ENCODE measurements at regions not wholly inside any gene's neighbourhood (a gene's known extent, or its start where the extent isn't known, plus 50 kb on each side); places are given as distances from the start of the nearest gene placed in this dataset.

DNA sequence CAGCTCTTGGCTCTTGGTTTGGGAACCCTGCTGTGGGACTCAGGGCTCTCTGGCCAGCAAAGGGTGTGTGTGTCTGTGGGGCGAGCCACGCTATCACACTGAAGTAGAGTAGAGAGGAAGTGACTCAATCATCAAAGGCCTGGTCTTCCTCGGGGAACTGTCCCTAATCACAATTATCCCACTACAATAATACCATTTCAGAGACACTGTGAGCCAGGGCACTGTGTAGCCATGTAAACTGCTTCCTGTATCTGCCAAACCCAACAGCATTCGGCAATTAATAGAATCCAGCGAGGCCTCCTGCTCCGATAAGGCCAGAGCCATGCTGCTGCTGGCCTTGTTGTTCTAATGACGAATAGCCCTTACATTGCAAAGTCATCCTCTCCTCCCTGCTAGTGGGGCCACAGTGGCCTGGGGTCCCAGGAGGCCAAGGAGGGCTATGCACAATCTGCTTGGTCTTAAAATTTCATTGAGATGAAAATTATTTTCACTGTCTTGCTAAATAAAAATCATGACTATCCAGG, 49.8 kb upstream of the LMO2 start:
- no peak for TF ChIP-seq CEBPB (IDR thresholded peaks at IDR 0.05)
- TF ChIP-seq CREB1 (IDR thresholded peaks at IDR 0.05; ENCODE audit: low read depth), result no peak
- no peak for TF ChIP-seq YY1 (IDR thresholded peaks at IDR 0.05; ENCODE audit: low read depth)
- TF ChIP-seq EP300 (IDR thresholded peaks at IDR 0.05; ENCODE audit: borderline replicate concordance), result no peak
- no peak for TF ChIP-seq NFIC (IDR thresholded peaks at IDR 0.05)
- TF ChIP-seq FOXM1 (IDR thresholded peaks at IDR 0.05; ENCODE audit: borderline replicate concordance, low read depth), result no peak
- TF ChIP-seq TCF12 (IDR thresholded peaks at IDR 0.05; ENCODE audit: low read depth), result no peak
- TF ChIP-seq TAF1 (IDR thresholded peaks at IDR 0.05; ENCODE audit: low read depth), result no peak
- no peak for TF ChIP-seq ZBTB7A (IDR thresholded peaks at IDR 0.05; ENCODE audit: low read depth)
- TF ChIP-seq, protein P1, sequence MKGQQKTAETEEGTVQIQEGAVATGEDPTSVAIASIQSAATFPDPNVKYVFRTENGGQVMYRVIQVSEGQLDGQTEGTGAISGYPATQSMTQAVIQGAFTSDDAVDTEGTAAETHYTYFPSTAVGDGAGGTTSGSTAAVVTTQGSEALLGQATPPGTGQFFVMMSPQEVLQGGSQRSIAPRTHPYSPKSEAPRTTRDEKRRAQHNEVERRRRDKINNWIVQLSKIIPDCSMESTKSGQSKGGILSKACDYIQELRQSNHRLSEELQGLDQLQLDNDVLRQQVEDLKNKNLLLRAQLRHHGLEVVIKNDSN (IDR thresholded peaks at IDR 0.05), result no peak
